Astrocyte (in vitro differentiated cells and primary cell): ENCODE measurements at regions not wholly inside any gene's neighbourhood (a gene's known extent, or its start where the extent isn't known, plus 50 kb on each side); places are given as distances from the start of the nearest gene placed in this dataset.
A peak's percentile ranks its signal among the peaks of the same experiment; 100 is the strongest.

Experiments used
- DNase-seq: peaks from one replicate; pipeline ENCODE4 v3.0.0-alpha.2; 2010; ENCODE audit warnings: low read depth
- FAIRE-seq: peaks from 2 replicates; lab custom pipeline; 2011; peaks lifted over from hg19 to GRCh38; lab: Jason Lieb, UNC
- H2AFZ ChIP-seq: 2 replicates; pipeline ENCODE4 v1.6.0; 2012; ENCODE audit warnings: low read depth, low read length, inconsistent platforms
- H3K27ac ChIP-seq: 2 replicates; pipeline ENCODE4 v1.5.1; 2011; ENCODE audit warnings: low read depth, low read length, inconsistent platforms
- H3K27me3 ChIP-seq: 2 replicates; pipeline ENCODE4 v1.6.0; 2011; ENCODE audit warnings: low read length, inconsistent platforms; ENCODE audit not compliant: insufficient read depth
- H3K36me3 ChIP-seq: 2 replicates; pipeline ENCODE4 v1.5.1; 2011; ENCODE audit warnings: low read length, inconsistent platforms; ENCODE audit not compliant: insufficient read depth
- H3K4me1 ChIP-seq: 2 replicates; pipeline ENCODE4 v1.5.1; 2011; ENCODE audit warnings: low read length, inconsistent platforms; ENCODE audit not compliant: insufficient read depth
- H3K4me2 ChIP-seq: 2 replicates; pipeline ENCODE4 v1.6.0; 2012; ENCODE audit warnings: low read length, inconsistent platforms
- H3K4me3 ChIP-seq: 2 replicates; pipeline ENCODE4 v1.5.1; 2011; ENCODE audit warnings: low read depth, mild to moderate bottlenecking, low read length, inconsistent platforms; ENCODE audit not compliant: insufficient read depth
- H3K79me2 ChIP-seq: 2 replicates; pipeline ENCODE4 v1.6.0; 2012; ENCODE audit warnings: mild to moderate bottlenecking, low read length, inconsistent platforms; ENCODE audit not compliant: insufficient read depth
- H3K9ac ChIP-seq: 2 replicates; pipeline ENCODE4 v1.6.0; 2012; ENCODE audit warnings: mild to moderate bottlenecking, low read length, inconsistent platforms
- H3K9me3 ChIP-seq: 2 replicates; pipeline ENCODE4 v1.5.1; 2012; ENCODE audit warnings: low read depth, mild to moderate bottlenecking, low read length, inconsistent platforms; ENCODE audit not compliant: insufficient read depth
- H4K20me1 ChIP-seq: 2 replicates; pipeline ENCODE4 v1.6.0; 2012; ENCODE audit warnings: low read length, inconsistent platforms; ENCODE audit not compliant: insufficient read depth
- H3K27ac Mint-ChIP-seq: one replicate; pipeline ENCODE4 v1.8.0; 2021; ENCODE audit warnings: mild to moderate bottlenecking, mixed read lengths; ENCODE audit not compliant: unreplicated experiment
- H3K27me3 Mint-ChIP-seq: one replicate; pipeline ENCODE4 v1.8.0; 2021; ENCODE audit warnings: low read depth, mixed read lengths; ENCODE audit not compliant: unreplicated experiment
- H3K36me3 Mint-ChIP-seq: one replicate; pipeline ENCODE4 v1.8.0; 2021; ENCODE audit warnings: low read depth, mixed read lengths; ENCODE audit not compliant: unreplicated experiment
- H3K4me1 Mint-ChIP-seq: one replicate; pipeline ENCODE4 v1.8.0; 2021; ENCODE audit warnings: low read depth, mixed read lengths; ENCODE audit not compliant: unreplicated experiment
- H3K4me3 Mint-ChIP-seq: one replicate; pipeline ENCODE4 v1.8.0; 2021; ENCODE audit warnings: mild to moderate bottlenecking, moderate library complexity, mixed read lengths; ENCODE audit not compliant: unreplicated experiment
- H3K9me3 Mint-ChIP-seq: one replicate; pipeline ENCODE4 v1.8.0; 2021; ENCODE audit warnings: mild to moderate bottlenecking, mixed read lengths; ENCODE audit not compliant: unreplicated experiment
- CTCF ChIP-seq: IDR thresholded peaks from 2 replicates; pipeline ENCODE4 v1.5.1; 2011; ENCODE audit warnings: low read depth, mild to moderate bottlenecking, inconsistent platforms, low read length, moderate library complexity; ENCODE audit not compliant: insufficient read depth
- EZH2 ChIP-seq: IDR thresholded peaks from 2 replicates; pipeline ENCODE4 v1.6.1; 2012; ENCODE audit warnings: mild to moderate bottlenecking, low read length, inconsistent platforms; ENCODE audit not compliant: insufficient read depth

GRCh38 chr5:57341380-57341979 is 141.1 kb downstream of the ACTBL2 start:
- peaks cover 1% of the 10 kb centered on the region for H3K9me3 ChIP-seq
- H3K9ac ChIP-seq: no peak overlapping the region
- H3K27ac ChIP-seq: no peak overlapping the region
- peak; percentile 5 for DNase-seq
- H3K4me2 ChIP-seq: no peak overlapping the region
- no peak for FAIRE-seq
- Mint-ChIP-seq H3K9me3 (no peaks in the 10 kb centered on the region), H3K4me1 (no peaks in the 10 kb centered on the region), H3K36me3 (no peaks in the 10 kb centered on the region), H3K27me3 (no peaks in the 10 kb centered on the region), H3K4me3 (no peak overlapping the region), H3K27ac (no peak overlapping the region)
- H3K27me3 ChIP-seq: no peaks in the 10 kb centered on the region
- no peaks in the 10 kb centered on the region for H3K4me1 ChIP-seq
- no peak overlapping the region for H3K4me3 ChIP-seq
- TF ChIP-seq CTCF: no peak
- no peak for TF ChIP-seq EZH2
- no peaks in the 10 kb centered on the region for H4K20me1 ChIP-seq
- H3K79me2 ChIP-seq: no peaks in the 10 kb centered on the region
- no peak overlapping the region for H2AFZ ChIP-seq
- H3K36me3 ChIP-seq: no peaks in the 10 kb centered on the region

- Histone ChIP-seq H4K20me1 (no peaks in the 10 kb centered on the region), H3K9me3 (no peaks in the 10 kb centered on the region), H3K4me2 (no peak overlapping the region), H3K36me3 (no peaks in the 10 kb centered on the region), H2AFZ (no peak overlapping the region), H3K9ac (no peak overlapping the region), H3K79me2 (no peaks in the 10 kb centered on the region), H3K27me3 (no peaks in the 10 kb centered on the region), H3K4me1 (peaks cover 2% of the 10 kb centered on the region), H3K27ac (no peak overlapping the region), H3K4me3 (no peak overlapping the region)
- DNase-seq (no peak), FAIRE-seq (no peak)
- Mint-ChIP-seq H3K4me1 (no peaks in the 10 kb centered on the region), H3K36me3 (no peaks in the 10 kb centered on the region), H3K4me3 (no peak overlapping the region), H3K27me3 (no peaks in the 10 kb centered on the region), H3K9me3 (no peaks in the 10 kb centered on the region), H3K27ac (no peak overlapping the region)
- TF ChIP-seq EZH2: no peak
- no peak for TF ChIP-seq CTCF
Measured at GRCh38 chr5:57340681-57341080, 141.9 kb downstream of the ACTBL2 start.

- DNase-seq (no peak), FAIRE-seq (no peak)
- Histone ChIP-seq H3K36me3 (no peaks in the 10 kb centered on the region), H3K79me2 (no peaks in the 10 kb centered on the region), H3K4me3 (no peak overlapping the region), H3K4me1 (peaks cover 12% of the 10 kb centered on the region), H3K9ac (no peak overlapping the region), H3K9me3 (no peaks in the 10 kb centered on the region), H4K20me1 (no peaks in the 10 kb centered on the region), H3K27ac (no peak overlapping the region), H2AFZ (no peak overlapping the region), H3K4me2 (no peak overlapping the region), H3K27me3 (no peaks in the 10 kb centered on the region)
- Mint-ChIP-seq H3K4me3 (no peak overlapping the region), H3K9me3 (no peaks in the 10 kb centered on the region), H3K4me1 (no peaks in the 10 kb centered on the region), H3K27me3 (no peaks in the 10 kb centered on the region), H3K27ac (no peak overlapping the region), H3K36me3 (no peaks in the 10 kb centered on the region)
- TF ChIP-seq EZH2 (no peak), CTCF (no peak)
Measured at GRCh38 chr5:57339521-57339920, 143.1 kb downstream of the ACTBL2 start.
